GM18507 (cell line): ENCODE measurements at regions not wholly inside any gene's neighbourhood (a gene's known extent, or its start where the extent isn't known, plus 50 kb on each side); places are given as distances from the start of the nearest gene placed in this dataset.

Experiments used
- DNase-seq: peaks from one replicate; pipeline ENCODE4 v3.0.0; 2011; ENCODE audit warnings: low read depth; ENCODE audit not compliant: insufficient read length; ENCODE audit errors: extremely low spot score
- FAIRE-seq: peaks from 2 replicates; lab custom pipeline; 2011; peaks lifted over from hg19 to GRCh38; lab: Jason Lieb, UNC

- FAIRE-seq (no peak), DNase-seq (no peak)
These were observed 133.9 kb upstream of the NUDT7 start for GRCh38 chr16:77588389-77588788.

GRCh38 chr16:77589071-77589765 lies 133.1 kb upstream of the NUDT7 start:
- no peak for DNase-seq
- FAIRE-seq = no peak

GRCh38 chr16:77590707-77591106 lies 131.6 kb upstream of the NUDT7 start:
- FAIRE-seq (no peak), DNase-seq (no peak)

GRCh38 chr16:77591347-77591746 lies 131.0 kb upstream of the NUDT7 start:
- DNase-seq (no peak), FAIRE-seq (no peak)

- DNase-seq = no peak
- FAIRE-seq = no peak
These were observed 130.3 kb upstream of the NUDT7 start for GRCh38 chr16:77592021-77592420.

GRCh38 chr16:77594057-77594456 lies 128.3 kb upstream of the NUDT7 start:
- FAIRE-seq (no peak), DNase-seq (no peak)

- DNase-seq = no peak
- FAIRE-seq = no peak
These were observed 127.3 kb upstream of the NUDT7 start for GRCh38 chr16:77594799-77595596.

GRCh38 chr16:77596261-77596660 lies 126.1 kb upstream of the NUDT7 start:
- DNase-seq = no peak
- no peak for FAIRE-seq

GRCh38 chr16:77599793-77600415 lies 122.4 kb upstream of the NUDT7 start:
- DNase-seq (no peak), FAIRE-seq (peak; percentile 56)

- FAIRE-seq (no peak), DNase-seq (no peak)
These were observed 121.8 kb upstream of the NUDT7 start for GRCh38 chr16:77600555-77600954.

GRCh38 chr16:77603656-77604055 lies 118.7 kb upstream of the NUDT7 start:
- FAIRE-seq (no peak), DNase-seq (no peak)

- FAIRE-seq = no peak
- no peak for DNase-seq
These were observed 111.8 kb upstream of the NUDT7 start for GRCh38 chr16:77610496-77610895.

- DNase-seq (no peak), FAIRE-seq (no peak)
These were observed 110.9 kb upstream of the NUDT7 start for GRCh38 chr16:77611386-77611785.

GRCh38 chr16:77612596-77612995 lies 109.7 kb upstream of the NUDT7 start:
- FAIRE-seq (no peak), DNase-seq (no peak)

- FAIRE-seq = no peak
- DNase-seq = no peak
These were observed 109.2 kb upstream of the NUDT7 start for GRCh38 chr16:77613095-77613494.

- no peak for DNase-seq
- no peak for FAIRE-seq
These were observed 104.8 kb upstream of the NUDT7 start for GRCh38 chr16:77617553-77617952.

- DNase-seq (no peak), FAIRE-seq (no peak)
These were observed 104.3 kb upstream of the NUDT7 start for GRCh38 chr16:77617996-77618395.

GRCh38 chr16:77618951-77619350 lies 103.4 kb upstream of the NUDT7 start:
- DNase-seq (no peak), FAIRE-seq (no peak)

GRCh38 chr16:77624085-77624484 lies 98.2 kb upstream of the NUDT7 start:
- FAIRE-seq = no peak
- DNase-seq = no peak

- FAIRE-seq (no peak), DNase-seq (no peak)
These were observed 85.7 kb upstream of the NUDT7 start for GRCh38 chr16:77636615-77637014.

GRCh38 chr16:77637940-77638339 lies 84.4 kb upstream of the NUDT7 start:
- DNase-seq (no peak), FAIRE-seq (no peak)
